ENCODE measurements at regions not wholly inside any gene's neighbourhood (a gene's known extent, or its start where the extent isn't known, plus 50 kb on each side); places are given as distances from the start of the nearest gene placed in this dataset.
A peak's percentile ranks its signal among the peaks of the same experiment; 100 is the strongest.

DNA sequence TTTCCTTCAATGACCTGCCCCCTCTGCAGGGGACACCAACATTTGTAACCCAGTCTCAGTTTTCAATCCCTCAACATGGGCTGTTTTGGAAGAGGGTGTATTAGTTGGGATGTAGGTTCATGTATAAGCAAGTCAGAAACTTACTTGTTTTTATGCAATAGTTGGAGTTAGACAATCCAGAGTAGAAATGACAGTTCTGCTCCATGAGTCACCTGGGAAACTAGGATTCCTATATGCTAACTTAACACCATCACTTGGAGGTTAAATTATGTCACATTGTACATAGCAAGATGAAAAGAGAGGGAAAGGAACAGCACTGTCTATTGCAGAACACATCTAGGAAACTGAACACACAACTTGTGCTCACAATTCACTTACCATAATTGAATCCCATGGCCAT lies 436.4 kb downstream of the RFC3 start:
- Histone ChIP-seq H3K27me3 (ENCODE audit: control insufficient read depth in 2 of 2, insufficient read depth in 2 of 2, low read length in 2 of 2) (no peaks in the 10 kb centered on the region), H3K4me2 (replicated peaks; ENCODE audit: extremely low read depth, low read length, poor library complexity, severe bottlenecking) (no peak overlapping the region), H3K36me3 (replicated peaks in 1 of 2; ENCODE audit: control insufficient read depth in 1 of 2, insufficient read depth in 2 of 2, low read length in 2 of 2) (no peaks in the 10 kb centered on the region), H3K9ac (ENCODE audit: insufficient read depth, low read length, poor library complexity, severe bottlenecking) (no peak overlapping the region), H4K20me1 (ENCODE audit: insufficient read depth, low read length) (no peaks in the 10 kb centered on the region), H3K9me3 (replicated peaks in 1 of 2; ENCODE audit: control insufficient read depth in 1 of 2, insufficient read depth in 1 of 2, low read length in 2 of 2) (peaks cover 0 to 8% of the 10 kb centered on the region in 2 donors), H3K27ac (ENCODE audit: low read depth in 1 of 2, low read length in 2 of 2) (no peak overlapping the region), H2AFZ (ENCODE audit: insufficient read depth, low read depth, low read length, poor library complexity, severe bottlenecking) (no peak overlapping the region), H3K4me3 (replicated peaks in 1 of 3; ENCODE audit: low read depth in 2 of 3, low read length in 3 of 3) (no peak overlapping the region), H3K79me2 (ENCODE audit: insufficient read depth, low read length) (no peaks in the 10 kb centered on the region), H3K4me1 (ENCODE audit: control insufficient read depth in 1 of 2, insufficient read depth in 2 of 2, low read length in 2 of 2) (peaks cover 32 to 35% of the 10 kb centered on the region in 2 donors)
- Mint-ChIP-seq H3K9me3 (peaks cover 2 to 21% (median 13%) of the 10 kb centered on the region in 7 donors), H3K27ac (no peak overlapping the region), H3K4me3 (no peak overlapping the region), H3K36me3 (no peaks in the 10 kb centered on the region), H3K4me1 (peaks cover 23% of the 10 kb centered on the region), H3K27me3 (ENCODE audit: low read depth in 3 of 3) (peaks cover 0 to 2% (median 0%) of the 10 kb centered on the region in 3 donors)
- TF ChIP-seq, protein P1, sequence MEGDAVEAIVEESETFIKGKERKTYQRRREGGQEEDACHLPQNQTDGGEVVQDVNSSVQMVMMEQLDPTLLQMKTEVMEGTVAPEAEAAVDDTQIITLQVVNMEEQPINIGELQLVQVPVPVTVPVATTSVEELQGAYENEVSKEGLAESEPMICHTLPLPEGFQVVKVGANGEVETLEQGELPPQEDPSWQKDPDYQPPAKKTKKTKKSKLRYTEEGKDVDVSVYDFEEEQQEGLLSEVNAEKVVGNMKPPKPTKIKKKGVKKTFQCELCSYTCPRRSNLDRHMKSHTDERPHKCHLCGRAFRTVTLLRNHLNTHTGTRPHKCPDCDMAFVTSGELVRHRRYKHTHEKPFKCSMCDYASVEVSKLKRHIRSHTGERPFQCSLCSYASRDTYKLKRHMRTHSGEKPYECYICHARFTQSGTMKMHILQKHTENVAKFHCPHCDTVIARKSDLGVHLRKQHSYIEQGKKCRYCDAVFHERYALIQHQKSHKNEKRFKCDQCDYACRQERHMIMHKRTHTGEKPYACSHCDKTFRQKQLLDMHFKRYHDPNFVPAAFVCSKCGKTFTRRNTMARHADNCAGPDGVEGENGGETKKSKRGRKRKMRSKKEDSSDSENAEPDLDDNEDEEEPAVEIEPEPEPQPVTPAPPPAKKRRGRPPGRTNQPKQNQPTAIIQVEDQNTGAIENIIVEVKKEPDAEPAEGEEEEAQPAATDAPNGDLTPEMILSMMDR (IDR thresholded peaks at IDR 0.05), result no peak
- no peak for DNase-seq
- intact Hi-C loops (cut with micrococcal nuclease), result no loop called here

DNA sequence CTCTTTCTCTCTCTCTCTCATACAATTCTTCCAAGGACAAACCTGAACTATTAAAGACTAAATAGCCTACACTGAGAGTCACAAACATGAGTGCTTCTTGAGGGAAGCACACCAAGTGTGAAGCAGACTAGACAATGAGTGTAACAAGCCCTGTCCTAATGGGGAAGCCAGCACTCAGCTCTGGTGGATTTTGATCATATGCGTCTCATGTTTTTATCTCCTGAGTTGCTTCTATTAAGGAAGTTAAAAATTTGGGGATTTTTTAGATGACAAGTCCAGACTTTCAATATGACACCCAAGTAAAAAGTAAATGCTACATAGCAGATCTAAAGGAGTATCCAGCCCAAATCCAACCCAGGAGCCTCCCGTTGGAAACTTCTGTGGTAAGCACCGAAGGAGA lies 437.8 kb downstream of the RFC3 start:
- Histone ChIP-seq H3K9me3 (replicated peaks in 1 of 2; ENCODE audit: control insufficient read depth in 1 of 2, insufficient read depth in 1 of 2, low read length in 2 of 2) (peaks cover 0 to 8% of the 10 kb centered on the region in 2 donors), H3K4me2 (replicated peaks; ENCODE audit: extremely low read depth, low read length, poor library complexity, severe bottlenecking) (no peak overlapping the region), H3K36me3 (replicated peaks in 1 of 2; ENCODE audit: control insufficient read depth in 1 of 2, insufficient read depth in 2 of 2, low read length in 2 of 2) (no peaks in the 10 kb centered on the region), H3K4me1 (ENCODE audit: control insufficient read depth in 1 of 2, insufficient read depth in 2 of 2, low read length in 2 of 2) (peaks cover 32 to 35% of the 10 kb centered on the region in 2 donors), H3K4me3 (replicated peaks in 1 of 3; ENCODE audit: low read depth in 2 of 3, low read length in 3 of 3) (no peak overlapping the region), H3K27me3 (ENCODE audit: control insufficient read depth in 2 of 2, insufficient read depth in 2 of 2, low read length in 2 of 2) (no peaks in the 10 kb centered on the region), H3K79me2 (ENCODE audit: insufficient read depth, low read length) (no peaks in the 10 kb centered on the region), H3K27ac (ENCODE audit: low read depth in 1 of 2, low read length in 2 of 2) (no peak overlapping the region), H4K20me1 (ENCODE audit: insufficient read depth, low read length) (no peaks in the 10 kb centered on the region), H3K9ac (ENCODE audit: insufficient read depth, low read length, poor library complexity, severe bottlenecking) (no peak overlapping the region), H2AFZ (ENCODE audit: insufficient read depth, low read depth, low read length, poor library complexity, severe bottlenecking) (no peak overlapping the region)
- Mint-ChIP-seq H3K27me3 (ENCODE audit: low read depth in 3 of 3) (peaks cover 0 to 2% (median 0%) of the 10 kb centered on the region in 3 donors), H3K4me1 (peaks cover 23% of the 10 kb centered on the region), H3K27ac (peak overlapping the region in 1 of 7 donors; percentile 16), H3K4me3 (no peak overlapping the region), H3K9me3 (peaks cover 2 to 27% (median 13%) of the 10 kb centered on the region in 7 donors), H3K36me3 (no peaks in the 10 kb centered on the region)
- intact Hi-C loops (cut with micrococcal nuclease), result no loop called here
- TF ChIP-seq, protein P1 (IDR thresholded peaks at IDR 0.05), result no peak
- peak; percentile 20 to 61 (median 23) for DNase-seq
- 93% methylated on average over 2 of the region's 3 CpGs for WGBS (ENCODE audit: insufficient coverage)
